IPS DF 4.7 (cell line): ENCODE measurements at regions not wholly inside any gene's neighbourhood (a gene's known extent, or its start where the extent isn't known, plus 50 kb on each side); places are given as distances from the start of the nearest gene placed in this dataset.
"Not testable (repeated sequence)": the region's sequence is repeated elsewhere in the genome, so short reads cannot be mapped to it uniquely, and the experiment has no call there.

ENCODE experiments used
- DNase-seq: peaks from one replicate; pipeline ENCODE4 v3.0.0-alpha.2; 2013; ENCODE audit warnings: low spot score; ENCODE audit errors: extremely low read depth

DNA sequence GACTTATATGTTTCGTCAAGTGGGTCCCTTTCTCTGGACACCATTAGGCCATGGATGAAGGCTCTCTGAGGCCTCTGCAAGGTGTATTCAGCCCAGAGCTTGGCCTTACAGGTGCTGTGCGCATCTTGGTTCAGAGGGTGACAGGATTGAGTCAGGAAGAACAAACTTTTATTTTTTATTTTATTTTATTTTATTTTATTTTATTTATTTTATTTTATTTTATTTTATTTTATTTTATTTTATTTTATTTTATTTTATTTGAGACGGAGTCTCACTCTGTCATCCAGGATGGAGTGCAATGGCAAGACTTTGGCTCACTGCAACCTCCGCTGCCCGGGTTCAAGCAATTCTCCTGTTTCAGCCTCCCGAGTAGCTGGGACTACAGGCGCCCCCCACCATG is 370.4 kb upstream of the CLNK start:
- DNase-seq, result not testable (repeated sequence)

DNA sequence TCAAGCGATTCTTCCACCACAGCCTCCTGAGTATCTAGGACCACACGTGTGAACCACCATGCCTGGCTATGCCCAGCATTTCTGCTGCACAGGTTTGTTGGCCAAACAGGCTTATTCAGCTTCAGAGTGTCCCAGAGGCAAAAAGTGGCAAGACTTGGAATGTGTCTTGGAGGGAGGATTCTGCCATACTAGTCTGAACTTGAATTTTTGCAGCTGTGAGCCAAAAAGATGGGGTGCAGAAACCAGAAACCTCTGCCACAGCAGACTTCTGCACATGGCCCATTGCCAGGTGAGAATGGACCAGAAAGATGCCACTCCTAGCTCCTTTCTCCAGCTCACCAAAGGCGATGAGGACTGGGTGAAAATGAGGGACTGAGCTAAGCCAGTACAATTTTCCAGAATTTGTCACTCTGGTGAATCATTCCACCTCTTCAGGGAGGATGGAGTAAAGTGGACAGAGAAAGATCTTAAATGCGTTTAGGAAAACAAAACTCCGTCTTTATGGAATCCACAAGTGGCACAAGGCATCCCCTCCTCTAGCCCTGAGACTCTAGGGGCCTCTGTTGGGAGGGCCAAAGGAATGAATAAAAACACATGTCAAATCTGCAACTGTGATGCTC is 369.1 kb upstream of the CLNK start:
- no peak for DNase-seq

DNA sequence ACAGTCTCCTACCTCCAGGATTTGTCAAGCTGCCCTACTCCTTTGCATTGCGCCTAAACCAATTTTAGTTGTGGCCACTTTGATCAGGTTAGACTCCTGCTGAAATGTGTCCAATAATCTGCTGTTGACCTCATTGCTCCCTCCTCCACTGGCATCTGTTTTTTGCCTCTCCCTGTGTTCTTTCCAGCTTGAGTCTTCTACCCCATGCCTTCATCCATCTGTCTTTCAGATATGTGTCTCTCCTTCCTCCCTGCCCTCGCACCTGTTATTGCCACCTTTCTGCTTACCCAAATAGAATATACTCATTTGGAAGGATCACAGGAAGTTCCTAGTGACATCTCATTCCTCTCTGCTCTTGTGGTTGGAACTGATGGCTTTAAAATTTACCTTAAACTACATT is 366.6 kb upstream of the CLNK start:
- DNase-seq, result no peak

DNA sequence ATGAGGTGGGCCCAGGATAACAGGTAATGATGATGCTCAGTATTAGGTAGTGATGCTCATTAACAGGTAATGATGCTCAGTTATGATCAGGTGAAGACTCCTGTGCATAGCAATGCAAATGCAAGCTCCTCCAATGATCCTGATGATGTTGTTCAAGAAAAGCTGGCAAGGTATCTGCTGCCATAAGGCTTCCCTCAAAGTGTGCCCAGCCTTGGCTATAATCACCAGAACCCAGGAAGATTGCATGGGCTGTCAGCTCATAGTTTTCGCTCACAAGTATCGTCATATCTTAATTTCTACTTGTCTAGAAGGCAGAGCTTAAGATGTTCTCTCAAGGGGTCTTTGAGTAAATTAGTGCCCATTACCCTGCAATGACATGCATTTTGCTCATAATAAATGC is 366.2 kb upstream of the CLNK start:
- no peak for DNase-seq

DNA sequence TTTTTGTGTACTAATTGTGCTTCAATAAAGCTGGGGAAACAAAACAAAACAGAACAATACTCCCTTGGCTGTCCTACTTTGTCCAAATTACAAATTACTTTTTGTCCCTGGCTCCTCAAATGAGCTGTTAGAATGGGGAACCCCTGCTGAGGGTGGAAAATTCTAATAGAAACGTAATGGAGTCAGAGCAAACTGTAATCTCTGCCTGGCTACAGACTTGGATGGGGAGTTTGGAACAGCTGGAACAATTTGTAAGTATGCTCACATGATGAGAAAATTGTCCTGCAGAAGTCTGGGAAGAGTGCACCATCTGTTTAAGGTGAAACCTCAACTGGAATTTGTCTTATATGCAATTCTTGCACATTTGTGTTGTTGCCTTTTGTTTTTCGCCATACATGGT is 364.4 kb upstream of the CLNK start:
- no peak for DNase-seq

DNA sequence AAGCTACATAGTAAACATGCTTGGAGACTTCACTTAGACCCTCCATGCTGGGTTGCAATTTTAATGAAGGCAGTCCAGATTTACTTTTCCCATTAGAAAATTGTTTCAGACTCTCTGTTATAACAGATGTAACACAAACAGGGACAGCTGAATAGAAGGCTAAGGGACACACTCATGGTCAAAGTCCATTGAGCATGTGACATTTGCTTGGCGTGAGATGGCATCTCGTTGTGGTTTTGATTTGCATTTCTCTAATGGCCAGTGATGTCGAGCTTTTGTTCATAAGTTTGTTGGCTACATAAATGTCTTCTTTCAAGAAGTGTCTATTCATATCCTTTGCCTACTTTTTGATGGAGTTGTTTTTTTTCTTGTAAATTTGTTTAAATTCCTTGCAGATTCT is 358.2 kb upstream of the CLNK start:
- DNase-seq, result no peak

DNA sequence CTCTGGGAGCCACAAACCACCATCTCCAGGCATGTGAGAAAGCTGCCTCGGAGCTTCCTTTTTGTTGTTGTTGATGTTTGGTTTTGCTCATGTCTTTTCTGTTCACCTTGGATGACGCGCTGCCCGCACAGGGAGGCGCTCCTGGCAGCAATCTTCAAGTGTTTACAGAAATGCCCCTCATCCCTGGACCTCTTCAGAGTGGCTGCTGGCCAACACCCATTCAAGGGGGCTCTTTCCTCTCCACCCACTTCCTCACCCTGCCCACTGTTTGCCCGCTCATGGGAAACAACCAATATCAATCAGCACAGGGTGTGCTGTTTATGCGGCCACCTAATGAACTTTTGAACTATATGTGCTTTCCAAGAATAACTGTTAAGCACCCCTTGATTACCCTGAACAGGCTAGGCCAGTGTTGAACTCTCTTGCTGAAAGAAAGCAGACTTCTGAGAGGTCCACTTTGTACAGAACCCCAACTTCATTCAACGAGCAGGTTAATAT is 355.1 kb upstream of the CLNK start:
- DNase-seq, result no peak

DNA sequence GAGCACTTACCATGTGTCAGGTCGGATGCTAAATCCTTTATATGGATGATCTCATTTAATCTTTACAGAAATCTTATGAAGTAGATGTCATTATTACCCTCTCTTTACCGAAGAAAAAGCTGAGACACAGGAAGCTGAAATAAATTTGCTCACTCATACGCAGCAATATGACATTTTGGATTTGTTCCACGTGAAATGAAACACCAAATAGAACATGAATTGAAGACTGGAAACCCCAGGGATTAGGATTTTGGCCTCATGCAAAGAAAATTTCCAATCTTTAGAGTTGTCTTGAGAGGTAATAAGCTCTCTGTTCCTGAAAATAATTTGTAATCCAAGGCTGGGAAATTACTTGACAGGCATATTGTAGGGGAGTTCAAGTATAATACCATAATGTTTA is 354.4 kb upstream of the CLNK start:
- DNase-seq, result no peak

DNA sequence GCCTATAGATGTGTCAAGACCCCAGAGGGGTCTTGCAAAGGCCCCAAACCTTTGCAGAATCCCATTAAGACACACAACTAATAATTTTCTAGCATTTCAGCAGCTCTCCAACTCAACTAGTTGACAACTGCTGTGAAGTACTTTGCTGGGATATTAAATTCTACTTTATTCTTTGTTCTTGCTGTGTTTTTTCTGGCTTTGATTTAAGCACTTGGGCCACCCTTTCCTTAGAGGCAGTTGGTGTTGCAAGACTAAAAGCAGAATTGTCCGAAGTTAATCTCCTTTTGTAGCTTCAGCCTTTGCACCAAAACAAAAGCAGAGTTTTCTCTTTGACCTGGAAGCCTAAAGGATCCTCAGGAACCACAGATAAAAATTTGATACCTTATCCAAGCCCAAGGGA is 353.1 kb upstream of the CLNK start:
- no peak for DNase-seq

DNA sequence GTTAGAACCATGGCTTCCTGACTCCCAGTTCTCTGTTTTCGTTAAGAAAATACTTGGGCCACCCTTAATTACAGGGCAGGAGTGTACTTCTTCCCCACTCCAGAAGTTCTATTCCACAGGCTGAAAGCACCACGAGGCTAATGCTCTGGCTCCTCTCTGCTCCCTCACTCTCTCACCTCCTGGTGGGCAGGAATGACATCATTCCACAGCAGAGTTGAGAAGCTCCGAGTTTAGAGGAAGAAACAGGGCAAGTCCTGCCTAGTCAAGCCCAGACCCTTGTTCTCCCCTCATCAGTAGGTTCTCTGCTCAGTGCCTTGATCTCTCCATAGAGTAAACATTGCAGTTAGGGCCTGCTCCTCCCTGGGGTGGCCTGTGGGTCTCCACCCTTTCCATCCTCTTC is 343.8 kb upstream of the CLNK start:
- DNase-seq, result no peak

DNA sequence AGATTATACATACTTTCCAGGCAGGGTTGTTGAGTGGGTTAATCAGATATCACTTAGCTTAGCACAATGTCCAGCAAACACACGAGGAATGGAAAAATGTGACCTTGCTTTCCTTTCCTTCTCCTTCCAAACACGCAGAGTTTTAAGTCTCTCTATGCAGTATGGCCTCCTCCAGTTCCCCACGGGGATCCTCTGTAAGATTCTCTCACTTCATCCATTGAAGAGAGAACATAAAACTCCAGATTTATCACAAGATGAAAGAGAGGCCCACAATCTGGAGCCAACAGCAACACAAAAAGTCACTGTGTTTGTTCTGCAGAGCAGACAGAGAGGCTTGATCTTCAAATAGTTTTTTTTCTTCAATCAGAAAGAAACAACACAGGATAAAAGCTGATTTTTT is 336.8 kb upstream of the CLNK start:
- no peak for DNase-seq

DNA sequence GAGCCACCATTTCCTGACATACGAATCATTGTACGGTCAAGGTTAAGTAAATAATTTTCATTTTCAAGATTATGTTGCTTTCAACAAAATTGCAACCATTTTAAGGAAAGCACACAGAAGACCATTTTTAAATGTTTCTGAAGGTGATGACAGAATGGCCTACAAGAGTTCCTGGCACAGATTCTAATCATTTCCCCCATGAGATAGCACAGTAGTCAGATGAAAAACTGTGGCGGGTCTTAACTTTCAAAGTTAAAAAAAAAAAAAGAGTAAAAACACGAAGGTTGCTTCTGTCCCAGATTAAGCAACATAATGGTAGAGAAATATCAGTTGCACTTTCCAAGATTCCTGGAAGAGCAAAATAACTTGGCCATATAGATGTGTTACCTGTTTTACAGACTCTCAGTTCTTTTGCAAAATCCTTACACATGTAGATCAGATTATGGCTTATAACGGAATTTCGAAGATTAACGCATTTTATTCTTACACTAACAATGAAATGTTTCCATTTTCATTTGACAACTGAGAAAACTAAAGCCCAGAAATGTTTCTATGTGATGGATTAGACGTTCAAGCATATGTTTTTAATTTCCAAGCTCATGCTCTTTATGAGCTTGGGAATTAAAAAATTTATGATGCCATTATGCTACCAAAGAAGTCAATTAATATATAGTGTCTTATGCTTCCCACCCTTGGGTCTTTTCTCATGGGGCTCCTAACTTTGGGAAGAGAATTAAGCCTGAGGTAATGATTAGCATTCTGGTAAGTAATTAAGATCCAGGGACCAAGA is 335.1 kb upstream of the CLNK start:
- DNase-seq, result no peak

DNA sequence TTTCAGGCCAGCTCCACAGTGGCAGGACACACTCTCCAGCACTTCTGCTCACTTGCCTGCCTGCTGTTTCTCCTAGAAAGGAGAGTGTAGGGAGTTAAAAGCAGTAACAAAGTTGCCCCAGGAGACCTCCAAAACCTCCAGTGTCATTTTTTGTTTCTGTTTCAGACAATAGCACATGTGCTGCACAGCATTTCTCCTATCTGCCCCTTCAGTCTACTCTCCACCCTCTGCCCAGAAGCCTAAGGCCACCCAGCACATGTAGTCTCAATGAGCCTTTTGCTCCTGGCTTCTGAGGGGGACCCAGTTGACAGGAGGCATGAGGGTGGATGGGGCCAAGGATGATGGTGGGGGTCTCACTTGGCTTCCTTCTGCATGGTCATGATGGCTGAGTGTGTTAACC is 329.6 kb upstream of the CLNK start:
- no peak for DNase-seq

DNA sequence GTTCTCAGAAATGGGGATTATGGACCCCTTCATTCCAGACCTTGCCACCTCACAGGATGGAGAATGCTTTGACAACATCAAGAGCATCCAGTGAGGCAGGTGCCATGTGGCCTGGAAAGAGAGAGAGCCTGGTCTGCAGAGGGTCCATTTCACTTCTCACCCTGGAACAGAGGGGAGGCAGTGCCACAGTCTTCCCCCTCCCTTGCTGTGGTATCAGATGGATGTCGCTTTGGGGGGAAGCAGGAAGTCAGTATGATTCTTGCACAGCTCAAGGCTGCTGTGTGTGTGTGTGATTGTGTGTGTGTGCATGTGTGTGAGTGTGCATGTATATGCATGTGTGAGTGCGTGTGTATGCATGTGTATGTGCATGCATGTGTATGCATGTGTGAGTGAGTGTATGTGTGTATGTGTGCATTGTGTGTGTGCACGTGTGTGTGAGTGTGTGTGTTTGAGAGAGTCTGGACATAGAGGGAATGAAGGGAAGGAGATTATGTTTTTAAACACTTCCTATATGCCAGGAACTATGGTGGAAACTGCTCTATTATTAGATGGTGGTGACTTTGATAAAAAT is 328.6 kb upstream of the CLNK start:
- no peak for DNase-seq

DNA sequence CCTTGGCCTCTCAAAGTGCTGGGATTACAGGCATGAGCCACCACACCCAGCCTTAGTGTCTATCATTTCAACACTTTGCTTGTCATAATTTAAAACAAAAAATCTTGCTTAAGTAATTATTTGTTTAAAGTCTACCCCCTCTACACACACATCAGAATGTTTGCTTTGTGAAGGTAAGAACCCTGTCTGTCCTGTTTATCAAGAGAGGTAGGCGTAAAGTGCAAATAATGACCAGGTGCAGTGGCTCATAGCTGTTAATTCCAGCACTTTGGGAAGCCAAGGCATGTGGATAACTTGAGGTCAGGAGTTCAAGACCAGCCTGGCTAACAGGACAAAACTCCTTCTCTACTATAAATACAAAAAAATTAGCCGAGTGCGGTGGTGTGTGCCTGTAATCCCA is 326.7 kb upstream of the CLNK start:
- no peak for DNase-seq

DNA sequence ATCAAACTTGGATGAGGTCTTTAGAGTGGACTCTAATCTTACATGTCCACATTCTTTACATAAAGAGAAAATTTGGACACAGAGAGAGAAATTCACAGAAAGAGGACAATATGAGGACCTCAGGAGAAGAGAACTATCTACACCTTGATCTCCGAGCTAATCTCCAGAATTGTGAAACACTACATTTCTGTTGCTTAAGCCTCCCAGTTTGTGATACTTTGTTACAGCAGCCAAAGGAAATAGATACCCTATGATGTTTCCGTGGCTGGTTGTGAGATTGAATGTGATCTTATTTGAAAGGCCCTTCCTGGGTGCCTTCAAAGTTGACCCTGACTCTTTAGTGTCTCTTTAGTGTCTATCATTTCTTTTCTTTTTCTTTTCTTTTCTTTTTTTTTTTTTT is 326.1 kb upstream of the CLNK start:
- DNase-seq, result no peak

DNA sequence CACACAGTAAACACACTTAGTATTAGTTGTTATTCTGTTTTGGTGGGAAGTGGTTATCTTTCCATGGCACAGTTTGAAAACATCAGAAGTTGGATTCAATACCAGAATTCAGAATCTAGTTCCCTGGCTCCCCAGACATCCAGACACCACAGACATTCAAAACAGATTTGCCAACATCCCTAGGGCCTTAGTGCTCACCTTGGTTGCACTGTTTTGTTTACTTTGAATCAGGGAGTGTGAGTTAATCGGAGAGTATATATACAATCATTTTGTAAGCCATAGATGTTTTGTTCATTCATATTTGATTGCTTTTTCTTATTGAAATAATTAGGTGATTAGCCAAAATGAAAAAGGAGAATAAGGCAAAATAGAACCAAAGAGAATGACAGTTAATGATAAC is 324.7 kb upstream of the CLNK start:
- DNase-seq, result no peak

DNA sequence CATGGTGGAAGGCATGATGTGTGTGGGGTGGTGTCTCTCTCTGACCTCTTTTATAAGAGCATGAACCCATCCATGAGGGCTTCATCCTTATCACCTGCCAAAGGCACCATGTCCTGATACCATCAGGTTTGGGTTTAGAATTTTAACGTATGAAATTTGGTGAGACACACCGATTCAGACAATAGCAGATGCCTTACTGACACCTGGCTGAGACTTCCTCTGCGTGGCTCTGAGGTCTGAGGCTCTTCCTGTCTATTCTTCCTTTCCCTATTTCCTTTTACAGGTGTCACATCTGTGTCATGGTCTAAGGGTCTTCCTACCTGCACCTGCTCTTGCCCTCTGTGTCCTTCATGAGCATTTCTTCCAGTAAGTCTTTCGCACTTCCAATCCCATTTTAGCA is 320.7 kb upstream of the CLNK start:
- no peak for DNase-seq

DNA sequence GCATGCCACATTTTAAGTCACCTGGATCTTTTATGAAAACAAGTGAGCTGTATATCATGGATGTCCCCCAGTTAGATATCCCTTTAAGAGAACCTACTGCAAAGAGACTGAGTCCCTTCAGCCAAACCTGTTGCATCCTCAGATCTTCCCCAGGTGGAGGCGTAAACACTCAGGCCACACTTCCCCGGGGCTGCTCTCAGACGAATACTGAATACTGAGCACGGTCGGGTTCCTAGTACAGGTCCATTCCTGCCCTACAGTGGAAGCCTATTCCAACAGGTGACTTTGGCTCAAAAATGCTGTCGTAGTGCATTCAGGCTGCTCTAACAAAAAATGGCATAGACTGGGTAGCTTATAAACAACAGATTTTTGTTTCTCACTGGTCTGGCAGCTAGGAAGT is 320.2 kb upstream of the CLNK start:
- DNase-seq, result no peak

DNA sequence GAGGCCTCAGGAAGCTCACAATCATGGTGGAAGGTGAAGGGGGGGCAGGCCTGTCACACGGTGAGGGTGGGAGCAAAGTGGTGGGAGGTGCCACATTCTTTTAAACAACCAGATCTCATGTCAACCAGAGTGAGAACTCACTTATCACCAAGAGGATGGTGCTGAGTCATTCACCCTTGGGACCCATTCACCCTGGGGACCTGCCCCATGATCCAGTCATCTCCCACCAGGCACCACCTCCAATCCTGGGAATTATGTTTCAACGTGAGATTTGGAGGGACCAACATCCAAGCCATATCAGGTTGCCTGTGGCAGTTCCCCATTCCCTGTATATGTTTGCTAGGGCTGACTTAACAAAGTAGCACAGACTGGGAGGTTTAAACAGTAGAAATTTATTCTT is 318.4 kb upstream of the CLNK start:
- no peak for DNase-seq

DNA sequence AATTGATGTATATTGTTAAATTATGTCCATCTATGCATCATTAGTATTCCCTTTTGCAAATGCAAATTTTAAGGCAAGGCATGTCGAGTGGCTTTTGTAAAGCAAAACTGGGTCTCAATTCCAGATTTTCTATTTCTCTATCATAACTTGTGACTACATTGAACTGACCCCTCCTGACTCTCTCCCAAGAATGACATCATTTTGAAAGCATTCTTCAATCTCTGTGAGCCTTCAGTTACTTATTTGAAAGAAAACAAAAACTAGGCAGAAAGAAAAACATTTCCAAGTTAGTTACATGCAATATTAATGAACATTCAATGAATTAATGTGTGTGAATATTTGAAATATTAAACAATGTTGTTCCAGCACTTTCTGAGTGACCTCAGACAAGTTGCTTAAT is 314.3 kb upstream of the CLNK start:
- no peak for DNase-seq

DNA sequence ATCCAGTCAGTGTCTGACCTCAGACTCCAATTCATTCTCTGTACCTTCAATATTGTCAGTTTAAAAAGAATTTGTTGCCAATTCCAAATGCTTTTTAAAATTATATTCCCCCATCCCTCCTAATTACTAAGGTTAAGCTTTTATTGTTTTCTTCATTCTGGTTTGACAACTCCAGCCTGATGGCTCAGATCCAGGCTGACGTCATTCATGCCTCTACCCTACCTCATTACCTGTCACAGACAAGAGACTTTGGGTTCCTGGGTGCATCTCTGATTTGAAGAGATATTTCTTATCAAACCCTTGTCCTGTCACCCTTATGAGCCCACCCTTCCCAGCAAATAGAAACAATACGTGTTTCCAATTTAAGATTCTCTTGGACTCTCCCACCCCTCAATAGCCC is 300.2 kb upstream of the CLNK start:
- no peak for DNase-seq
